T47D (cell line): ENCODE measurements at regions not wholly inside any gene's neighbourhood (a gene's known extent, or its start where the extent isn't known, plus 50 kb on each side); places are given as distances from the start of the nearest gene placed in this dataset.

Source experiments
- DNase-seq, 2 experiments: peaks; one replicate each; pipeline versions ENCODE4 v3.0.0 to v3.0.0-alpha.2; 2011 to 2012; ENCODE audit warnings: low read depth in 1 of 2, low spot score in 1 of 2
- JUND ChIP-seq: IDR thresholded peaks from 2 replicates; pipeline ENCODE4 v1.6.1; 2012; ENCODE audit warnings: low read depth
- in situ Hi-C: cut with HindIII; loops from 2 replicates; pipeline ENCODE4 v1.10.0; 2016; ENCODE audit warnings: low sequenced_read_pairs, low pct_unique_long_range_greater_than_20kb

GRCh38 chr3:59451800-59452746 lies 402.2 kb upstream of the CFAP20DC start:
- in situ Hi-C loops: no loop called here
- TF ChIP-seq JUND: no peak
- no peak for DNase-seq

DNA sequence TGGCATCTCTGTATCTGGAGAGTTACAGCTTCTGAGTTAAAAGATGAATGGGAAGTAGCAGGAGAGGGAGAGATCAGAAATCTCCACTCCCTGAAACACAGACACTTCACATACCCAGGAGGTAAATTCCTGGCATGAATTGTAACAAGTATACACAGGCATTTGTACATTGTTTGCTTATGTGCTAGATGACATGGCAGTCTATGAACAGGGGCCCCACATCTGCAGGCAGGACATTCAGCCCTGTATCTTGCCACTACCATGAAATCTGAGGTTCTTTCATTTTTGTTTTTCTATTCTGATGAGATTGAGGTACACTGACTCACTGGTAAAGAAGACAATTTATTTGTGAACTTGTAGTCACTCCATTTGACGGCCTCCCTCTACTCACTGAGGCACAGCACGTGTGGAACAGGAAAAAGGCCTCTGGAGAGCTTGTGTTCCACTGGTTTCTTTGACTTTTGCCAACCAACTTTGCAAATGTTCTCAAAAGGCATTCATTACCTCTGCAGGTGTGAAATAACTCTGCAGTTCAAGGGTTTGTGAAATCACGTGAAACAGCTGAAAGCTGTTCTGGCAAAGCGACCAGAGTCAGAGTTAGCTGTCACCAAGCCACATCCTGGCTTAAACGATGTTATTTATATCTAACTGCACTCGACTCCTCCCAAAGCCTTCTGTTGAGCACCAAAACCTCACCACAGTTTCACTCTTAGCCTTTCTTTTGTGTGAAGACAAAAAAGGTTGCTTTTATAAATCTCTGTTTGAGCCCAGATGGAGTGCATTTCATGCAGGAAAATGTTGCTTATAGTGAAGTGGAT lies 401.3 kb upstream of the CFAP20DC start:
- DNase-seq: peak; percentile 2 to 49
- in situ Hi-C loops: no loop called here
- no peak for TF ChIP-seq JUND

- DNase-seq: no peak
- TF ChIP-seq JUND: no peak
- in situ Hi-C loops: no loop called here
Measured at GRCh38 chr3:59450437-59450836, 400.6 kb upstream of the CFAP20DC start.

DNA sequence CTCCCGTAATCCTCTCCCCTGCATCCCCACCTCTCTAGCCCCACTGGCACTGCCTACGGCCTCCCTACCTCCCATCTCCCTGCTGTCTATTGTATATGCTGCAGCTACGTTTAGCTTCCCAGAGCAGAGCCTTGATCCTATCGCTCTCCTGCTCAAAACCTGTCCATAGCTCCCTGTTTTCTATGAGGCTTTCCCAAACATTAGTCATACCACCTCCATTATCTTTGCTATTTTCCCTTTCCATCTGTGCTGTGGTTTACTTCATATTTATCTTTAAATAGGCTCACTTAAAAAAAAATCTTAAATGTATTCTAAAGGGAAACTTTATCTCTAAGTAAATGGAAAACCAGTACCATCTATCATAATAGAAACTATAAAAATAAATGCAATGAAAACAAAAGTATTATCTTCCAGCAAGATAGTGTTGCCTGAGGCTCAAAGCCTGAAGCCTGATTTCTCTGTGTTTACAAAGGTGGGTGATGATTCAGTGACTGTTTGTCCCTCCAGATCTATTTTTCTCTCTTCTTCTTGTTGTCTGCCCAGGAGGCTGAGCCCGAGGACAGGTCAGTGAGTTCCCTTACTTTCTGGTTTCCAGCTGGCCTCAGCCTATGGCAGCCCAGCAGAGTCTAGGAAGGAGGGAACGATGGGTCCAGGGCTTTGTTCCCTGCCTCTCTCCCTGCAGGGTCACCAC lies 397.1 kb upstream of the CFAP20DC start:
- in situ Hi-C loops: no loop called here
- TF ChIP-seq JUND: no peak
- peak in 1 of 2 experiments; percentile 31 for DNase-seq

DNA sequence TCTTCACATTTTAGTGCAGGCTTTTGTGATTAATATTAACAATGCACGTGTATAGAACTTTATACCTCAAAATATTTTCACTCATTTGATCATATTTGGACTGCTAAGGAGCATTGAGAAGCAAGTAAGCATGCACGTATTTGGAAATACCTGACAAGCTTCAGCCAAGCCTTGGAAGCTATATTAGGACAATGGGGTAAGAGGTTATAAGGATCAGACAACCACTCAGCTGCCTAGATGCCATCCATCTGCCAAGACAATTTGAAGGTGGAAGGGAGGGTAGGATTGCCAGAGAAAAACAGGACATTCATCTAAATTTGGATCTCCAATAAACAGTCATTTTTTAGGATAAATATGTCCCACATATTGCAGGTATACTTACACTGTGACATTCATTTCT lies 394.9 kb upstream of the CFAP20DC start:
- TF ChIP-seq JUND: no peak
- in situ Hi-C loops: no loop called here
- DNase-seq: no peak

DNA sequence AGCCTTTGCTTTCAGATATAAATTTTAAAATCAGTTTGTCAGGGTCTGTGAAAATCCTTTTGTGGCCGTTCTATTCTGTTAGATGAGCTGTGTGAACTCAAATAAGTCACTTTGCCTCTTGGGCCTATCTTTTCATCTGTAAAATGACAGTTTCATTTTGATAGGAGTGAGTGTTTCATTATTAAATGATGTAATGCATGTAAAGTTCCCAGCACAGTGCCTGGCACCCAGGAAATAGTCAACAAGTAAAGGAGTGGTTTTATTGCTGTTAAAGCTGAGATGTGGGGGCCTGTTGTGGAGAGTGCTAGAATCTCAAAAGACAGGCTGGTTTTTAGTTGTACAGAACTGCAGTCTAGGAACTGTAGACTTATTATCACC lies 394.5 kb upstream of the CFAP20DC start:
- TF ChIP-seq JUND: no peak
- in situ Hi-C loops: no loop called here
- DNase-seq: no peak

DNA sequence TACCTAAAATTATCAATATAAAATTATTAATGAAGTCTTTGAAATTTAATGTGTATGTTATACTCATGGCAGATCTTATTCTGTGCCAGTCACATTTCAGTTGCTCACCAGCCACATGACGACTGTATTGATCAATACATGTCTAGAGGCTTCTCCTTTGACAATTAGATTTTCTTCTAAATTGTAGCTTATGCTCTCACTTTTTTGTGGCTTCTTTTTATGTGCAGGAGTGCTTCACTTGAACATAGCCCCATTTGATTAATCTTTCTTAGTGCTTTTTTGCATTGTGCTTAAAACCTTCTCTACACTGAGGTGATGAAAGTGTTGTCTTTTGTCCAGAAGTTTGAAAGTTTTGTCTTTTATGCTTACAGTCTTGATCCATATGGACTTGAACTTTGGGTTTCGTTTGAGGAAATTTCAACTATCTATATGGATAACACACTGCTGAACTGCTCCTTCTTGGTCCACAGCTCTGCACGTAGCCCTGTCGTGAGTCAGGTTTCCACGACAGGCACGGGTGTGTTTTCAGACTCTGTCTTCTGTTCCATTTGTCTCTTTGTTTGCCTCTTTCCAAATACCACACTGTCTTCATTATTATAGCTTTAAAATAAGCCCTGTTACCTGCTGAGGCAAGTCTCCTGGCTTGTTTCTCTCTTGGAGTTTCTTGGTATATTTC lies 393.9 kb upstream of the CFAP20DC start:
- no peak for DNase-seq
- no peak for TF ChIP-seq JUND
- in situ Hi-C loops: no loop called here

- DNase-seq: no peak
- in situ Hi-C loops: no loop called here
- no peak for TF ChIP-seq JUND
Measured at GRCh38 chr3:59442046-59442445, 392.2 kb upstream of the CFAP20DC start.

DNA sequence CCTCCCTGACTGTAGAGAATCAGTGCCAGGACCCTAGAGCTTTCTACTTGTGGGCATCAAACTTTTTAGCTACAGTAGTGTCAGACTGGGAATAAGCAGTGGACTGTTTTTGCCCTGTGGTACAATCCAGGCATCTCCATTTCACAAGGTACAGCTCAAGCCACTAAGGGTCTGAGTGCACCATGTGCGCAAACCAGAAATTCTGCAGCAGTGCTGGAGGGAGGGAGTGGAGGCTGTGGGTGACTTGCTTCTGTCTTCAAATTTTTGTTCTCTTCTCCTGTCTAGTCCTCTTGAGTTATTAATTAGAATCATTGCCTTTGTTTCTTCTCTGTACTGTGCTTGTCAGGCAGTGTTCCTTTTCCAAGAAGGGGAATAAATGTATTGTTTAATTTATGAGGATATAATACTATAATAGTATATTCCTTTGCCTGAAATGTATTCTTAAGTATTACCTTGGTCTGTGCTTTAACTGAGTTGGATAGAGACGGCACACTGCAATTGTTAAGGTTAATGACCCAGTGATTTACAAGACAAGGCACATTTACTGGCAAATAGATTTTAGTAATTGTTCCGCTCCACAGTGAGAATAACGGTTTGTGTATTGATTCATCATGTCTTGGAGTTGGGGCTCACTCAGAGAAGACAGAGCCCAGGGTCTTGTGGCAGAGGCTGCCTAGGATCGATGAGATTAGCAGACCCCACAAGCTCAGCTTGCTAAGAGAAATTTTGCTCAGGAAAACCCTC lies 390.6 kb upstream of the CFAP20DC start:
- TF ChIP-seq JUND: no peak
- no peak for DNase-seq
- in situ Hi-C loops: no loop called here

DNA sequence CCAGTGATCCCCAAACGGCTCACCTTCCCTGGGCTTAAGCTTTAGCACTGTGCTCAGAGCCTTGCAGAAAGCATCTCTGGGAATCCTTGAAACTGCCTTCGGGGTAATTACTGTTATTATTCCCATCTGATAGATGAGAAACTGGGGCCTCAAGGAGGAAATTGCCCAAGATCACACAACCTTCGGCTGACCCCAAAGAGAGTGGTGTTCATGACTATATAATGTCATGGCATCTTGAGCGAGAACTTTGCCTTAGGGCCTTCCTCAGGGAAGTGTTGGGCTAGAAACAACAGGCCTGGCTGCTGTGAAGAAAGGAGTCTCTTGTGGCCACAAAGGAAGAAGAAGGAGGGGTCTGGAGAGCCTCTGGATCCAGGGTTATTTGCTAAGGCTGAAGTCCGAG lies 388.7 kb upstream of the CFAP20DC start:
- no peak for TF ChIP-seq JUND
- no peak for DNase-seq
- in situ Hi-C loops: no loop called here

DNA sequence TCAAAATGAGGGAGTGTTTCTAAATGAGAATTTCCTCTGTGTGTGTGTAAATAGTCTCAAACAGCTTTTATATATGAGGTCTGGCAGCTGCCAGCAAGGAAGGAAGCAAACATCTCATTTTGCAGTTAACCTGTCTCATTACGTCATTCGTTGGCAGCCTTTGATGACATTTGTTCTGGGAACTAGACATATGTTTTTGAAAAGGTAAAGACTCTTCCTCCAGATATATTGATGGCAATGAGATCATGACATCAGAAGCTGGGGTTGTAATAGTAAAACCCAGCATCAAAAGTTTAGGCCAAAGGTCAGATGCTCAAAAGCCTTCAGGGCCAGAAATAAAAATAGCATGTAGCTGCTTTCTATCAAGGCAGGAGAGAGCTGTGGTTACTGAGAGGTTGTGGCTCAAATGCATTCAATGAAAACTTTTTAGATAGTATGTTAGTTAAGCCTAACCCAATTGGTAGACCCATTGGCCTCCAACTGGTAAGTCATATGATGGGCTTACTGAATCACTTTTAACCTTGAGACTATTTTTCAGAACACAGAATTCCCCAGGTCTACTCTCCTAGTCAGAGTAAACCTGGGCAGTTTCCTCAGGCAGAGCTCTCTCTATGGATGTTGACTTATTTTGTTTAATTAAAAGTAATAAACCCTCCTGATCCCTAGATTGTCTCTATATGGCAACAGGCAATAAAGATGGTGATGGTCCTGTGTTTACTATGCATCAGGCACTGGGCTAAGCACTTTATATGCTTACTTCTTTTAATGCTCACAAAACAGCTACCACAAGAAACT lies 386.5 kb upstream of the CFAP20DC start:
- no peak for TF ChIP-seq JUND
- DNase-seq: no peak
- in situ Hi-C loops: no loop called here
